DMS 273 treated with DMSO at 0.1 percent for 48 hours (cell line): ENCODE measurements at regions not wholly inside any gene's neighbourhood (a gene's known extent, or its start where the extent isn't known, plus 50 kb on each side); places are given as distances from the start of the nearest gene placed in this dataset.

Experiments
- DNase-seq: peaks from one replicate; lab custom pipeline; 2025; lab: John Stamatoyannopoulos, UW

- no peak for DNase-seq
Measured at GRCh38 chr11:70608568-70609470, 210.5 kb downstream of the CTTN start.

- no peak for DNase-seq
Measured at GRCh38 chr11:70610566-70611565, 212.5 kb downstream of the CTTN start.

- DNase-seq: no peak
Measured at GRCh38 chr11:70611821-70612220, 213.5 kb downstream of the CTTN start.

GRCh38 chr11:70612459-70613141 lies 214.3 kb downstream of the CTTN start:
- DNase-seq: no peak

- no peak for DNase-seq
Measured at GRCh38 chr11:70614034-70614681, 215.8 kb downstream of the CTTN start.

- DNase-seq: no peak
Measured at GRCh38 chr11:70615036-70615875, 216.9 kb downstream of the CTTN start.

- no peak for DNase-seq
Measured at GRCh38 chr11:70616317-70616716, 218.0 kb downstream of the CTTN start.

- DNase-seq: no peak
Measured at GRCh38 chr11:70616938-70617654, 218.8 kb downstream of the CTTN start.

- DNase-seq: no peak
Measured at GRCh38 chr11:70618431-70619101, 220.2 kb downstream of the CTTN start.

- no peak for DNase-seq
Measured at GRCh38 chr11:70619591-70619990, 221.3 kb downstream of the CTTN start.

- DNase-seq: no peak
Measured at GRCh38 chr11:70620510-70621184, 222.3 kb downstream of the CTTN start.

GRCh38 chr11:70621241-70621640 lies 222.9 kb downstream of the CTTN start:
- DNase-seq: no peak

- no peak for DNase-seq
Measured at GRCh38 chr11:70622091-70622490, 223.8 kb downstream of the CTTN start.

- no peak for DNase-seq
Measured at GRCh38 chr11:70623906-70624597, 225.7 kb downstream of the CTTN start.

GRCh38 chr11:70624598-70624993 lies 226.3 kb downstream of the CTTN start:
- no peak for DNase-seq

GRCh38 chr11:70625051-70625450 lies 226.7 kb downstream of the CTTN start:
- DNase-seq: no peak

GRCh38 chr11:70625582-70626518 lies 227.5 kb downstream of the CTTN start:
- no peak for DNase-seq
